Naive thymus-derived CD8-positive, alpha-beta T cell (primary cell): ENCODE measurements at regions not wholly inside any gene's neighbourhood (a gene's known extent, or its start where the extent isn't known, plus 50 kb on each side); places are given as distances from the start of the nearest gene placed in this dataset. TPM values are rescaled to one million over a fixed set of nuclear protein-coding genes. Genes with fewer than 3 reads are reported as not detected.
"Not testable (repeated sequence)": the region's sequence is repeated elsewhere in the genome, so short reads cannot be mapped to it uniquely, and the experiment has no call there.

Source experiments
- ATAC-seq, 2 donors: fragments of 150-1000 bp; cut with Tn5 transposase in 1 of 2; sonication (Bioruptor Pico), chemical (Tn5 transposase) in 1 of 2; 1 replicate in 1 of 2; 2 replicates in 1 of 2; pipeline ENCODE4 v1.10.0; 2021; ENCODE audit warnings: mild to moderate bottlenecking in 2 of 2, moderate library complexity in 2 of 2
- POLR2A ChIA-PET: fragments of 350-600 bp; sonication (Branson Sonifier 250); formaldehyde crosslinking; loops from one replicate; lab custom pipeline; 2021; ENCODE audit warnings: antibody characterized with exemption; lab: Charles Lee
- DNase-seq, 10 donors: peaks; one replicate each; pipeline versions ENCODE4 v3.0.0 to v3.0.0-alpha.2; 2020 to 2022
- H3K27ac Mint-ChIP-seq, 10 donors: one replicate each; pipeline ENCODE4 v1.8.0; 2020 to 2022; ENCODE audit warnings: mild to moderate bottlenecking in 10 of 10, mixed read lengths in 10 of 10, moderate library complexity in 4 of 10, inconsistent platforms in 1 of 10
- H3K27me3 Mint-ChIP-seq, 5 donors: one replicate each; pipeline ENCODE4 v1.8.0; 2021 to 2022; ENCODE audit warnings: mixed read lengths in 5 of 5
- H3K36me3 Mint-ChIP-seq, 3 donors: one replicate each; pipeline ENCODE4 v1.8.0; 2020 to 2022; ENCODE audit warnings: mixed read lengths in 3 of 3, mild to moderate bottlenecking in 2 of 3, inconsistent platforms in 1 of 3
- H3K4me1 Mint-ChIP-seq, 4 donors: one replicate each; pipeline ENCODE4 v1.8.0; 2021 to 2022; ENCODE audit warnings: mixed read lengths in 4 of 4
- H3K4me3 Mint-ChIP-seq, 10 donors: one replicate each; pipeline ENCODE4 v1.8.0; 2020 to 2022; ENCODE audit warnings: mild to moderate bottlenecking in 10 of 10, mixed read lengths in 10 of 10, moderate library complexity in 6 of 10, inconsistent platforms in 1 of 10
- H3K9me3 Mint-ChIP-seq, 9 donors: one replicate each; pipeline ENCODE4 v1.8.0; 2020 to 2022; ENCODE audit warnings: mixed read lengths in 9 of 9, mild to moderate bottlenecking in 3 of 9, inconsistent platforms in 1 of 9, moderate library complexity in 1 of 9
- microRNA-seq: library from miRNA; unstranded; fragments of <30 nt; microRNA quantifications from one replicate; pipeline ENCODE4 v1.2.0, GENCODE V29; 2022; ENCODE audit warnings: borderline microRNAs expressed

- H3K36me3 Mint-ChIP-seq, result peaks cover 8 to 86% (median 54%) of the 10 kb centered on the region in 3 donors
- DNase-seq, POLR2A ChIA-PET, ATAC-seq, H3K4me1 Mint-ChIP-seq, H3K27ac Mint-ChIP-seq, H3K4me3 Mint-ChIP-seq: not testable (repeated sequence)
- peaks cover 13 to 100% (median 80%) of the 10 kb centered on the region in 9 donors for H3K9me3 Mint-ChIP-seq
- peaks cover 3 to 26% (median 6%) of the 10 kb centered on the region in 5 donors for H3K27me3 Mint-ChIP-seq
Measured at GRCh38 chr9:40906879-40907278, 221.6 kb downstream of the FOXD4L6 start.

DNA sequence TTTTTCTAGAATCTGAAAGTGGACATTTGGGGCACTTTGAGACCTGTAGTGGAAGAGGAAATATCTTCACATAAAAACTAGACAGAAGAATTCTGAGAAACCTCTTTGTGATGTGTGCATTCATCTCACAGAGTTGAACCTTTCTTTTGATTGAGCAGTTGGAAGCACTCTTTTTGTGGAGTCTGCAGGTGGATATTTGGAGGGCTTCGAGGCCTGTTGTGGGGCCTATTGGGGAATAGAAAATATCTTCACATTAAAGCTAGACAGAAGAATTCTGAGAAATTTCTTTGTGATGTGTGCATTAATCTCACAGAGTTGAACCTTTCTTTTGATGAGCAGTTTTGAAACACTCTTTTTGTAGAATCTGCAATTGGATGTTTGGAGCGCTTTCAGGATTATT is 236.2 kb downstream of the FOXD4L6 start:
- H3K9me3 Mint-ChIP-seq, result peaks cover 18 to 100% (median 85%) of the 10 kb centered on the region in 9 donors
- peaks cover 13 to 99% (median 56%) of the 10 kb centered on the region in 3 donors for H3K36me3 Mint-ChIP-seq
- H3K4me3 Mint-ChIP-seq, result peak overlapping the region in 1 of 10 donors; percentile 29
- H3K27ac Mint-ChIP-seq, POLR2A ChIA-PET, H3K4me1 Mint-ChIP-seq, ATAC-seq, H3K27me3 Mint-ChIP-seq, DNase-seq: not testable (repeated sequence)

- peak in 1 of 10 donors; percentile 45 for DNase-seq
- H3K4me1 Mint-ChIP-seq, POLR2A ChIA-PET, H3K27me3 Mint-ChIP-seq, H3K27ac Mint-ChIP-seq, ATAC-seq, H3K4me3 Mint-ChIP-seq: not testable (repeated sequence)
- H3K36me3 Mint-ChIP-seq, result peaks cover 0 to 79% (median 43%) of the 10 kb centered on the region in 3 donors
- peaks cover 16 to 99% (median 58%) of the 10 kb centered on the region in 9 donors for H3K9me3 Mint-ChIP-seq
Measured at GRCh38 chr9:40885858-40886257, 242.6 kb downstream of the FOXD4L6 start.

DNA sequence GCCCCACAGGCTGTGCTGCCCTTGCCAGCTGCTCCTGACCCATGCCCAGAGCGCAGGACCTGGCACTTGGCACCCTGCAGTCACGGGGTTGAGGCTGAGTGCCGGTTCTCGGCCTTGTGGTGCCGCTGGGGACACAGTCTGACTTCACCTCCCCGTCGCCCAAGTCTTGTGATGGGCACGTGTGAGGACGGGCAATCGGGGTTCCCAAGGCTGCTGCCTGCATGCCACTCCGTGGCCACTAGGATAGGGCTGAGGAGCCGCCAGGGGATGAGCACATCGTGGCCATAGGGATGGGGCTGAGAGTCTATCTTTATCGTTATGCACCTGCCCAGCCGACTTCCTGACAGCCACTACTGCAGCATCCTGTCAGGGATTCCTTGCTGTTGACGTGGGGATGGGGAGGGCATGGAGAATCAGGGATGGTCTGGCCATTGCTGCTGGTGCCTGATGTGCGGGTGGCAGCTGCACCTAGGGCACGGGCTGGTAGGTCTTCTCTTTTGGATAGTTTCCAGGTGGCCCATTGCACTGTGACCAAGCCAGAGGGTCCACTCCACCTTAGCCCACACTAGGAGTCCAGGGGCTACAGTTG is 243.5 kb downstream of the FOXD4L6 start:
- H3K4me3 Mint-ChIP-seq, H3K27me3 Mint-ChIP-seq, POLR2A ChIA-PET, H3K27ac Mint-ChIP-seq, ATAC-seq, H3K4me1 Mint-ChIP-seq: not testable (repeated sequence)
- DNase-seq, result peak in 1 of 10 donors; percentile 38
- Mint-ChIP-seq H3K9me3 (peaks cover 16 to 99% (median 60%) of the 10 kb centered on the region in 9 donors), H3K36me3 (peaks cover 0 to 79% (median 42%) of the 10 kb centered on the region in 3 donors)

- DNase-seq (peak in 1 of 10 donors; percentile 57), ATAC-seq (no peak)
- peaks cover 0 to 79% (median 44%) of the 10 kb centered on the region in 3 donors for H3K36me3 Mint-ChIP-seq
- peaks cover 16 to 99% (median 64%) of the 10 kb centered on the region in 9 donors for H3K9me3 Mint-ChIP-seq
- POLR2A ChIA-PET, result no interaction called here
- no peak overlapping the region for H3K4me3 Mint-ChIP-seq
- H3K27ac Mint-ChIP-seq, result no peak overlapping the region
- H3K27me3 Mint-ChIP-seq, result no peaks in the 10 kb centered on the region
- peaks cover 0 to 3% (median 0%) of the 10 kb centered on the region in 4 donors for H3K4me1 Mint-ChIP-seq
Measured at GRCh38 chr9:40884072-40884901, 244.2 kb downstream of the FOXD4L6 start.

- Mint-ChIP-seq H3K36me3 (peaks cover 0 to 73% (median 49%) of the 10 kb centered on the region in 3 donors), H3K9me3 (peaks cover 16 to 98% (median 60%) of the 10 kb centered on the region in 9 donors)
- H3K27ac Mint-ChIP-seq, POLR2A ChIA-PET, H3K4me3 Mint-ChIP-seq, ATAC-seq, H3K27me3 Mint-ChIP-seq, H3K4me1 Mint-ChIP-seq: not testable (repeated sequence)
- DNase-seq, result peak in 1 of 10 donors; percentile 51
Measured at GRCh38 chr9:40883423-40884071, 244.9 kb downstream of the FOXD4L6 start.

GRCh38 chr9:40873753-40874295 is 254.7 kb downstream of the FOXD4L6 start:
- POLR2A ChIA-PET, H3K27ac Mint-ChIP-seq, H3K27me3 Mint-ChIP-seq, ATAC-seq, H3K4me3 Mint-ChIP-seq, H3K4me1 Mint-ChIP-seq: not testable (repeated sequence)
- Mint-ChIP-seq H3K36me3 (peaks cover 2 to 56% (median 40%) of the 10 kb centered on the region in 3 donors), H3K9me3 (peaks cover 16 to 93% (median 56%) of the 10 kb centered on the region in 9 donors)
- peak in 1 of 10 donors; percentile 57 for DNase-seq

- peaks cover 2 to 60% (median 24%) of the 10 kb centered on the region in 3 donors for H3K36me3 Mint-ChIP-seq
- H3K9me3 Mint-ChIP-seq, result peaks cover 0 to 64% (median 53%) of the 10 kb centered on the region in 9 donors
- H3K4me3 Mint-ChIP-seq, H3K4me1 Mint-ChIP-seq, H3K27me3 Mint-ChIP-seq, DNase-seq, ATAC-seq, H3K27ac Mint-ChIP-seq, POLR2A ChIA-PET: not testable (repeated sequence)
Measured at GRCh38 chr9:40868437-40868836, 260.0 kb downstream of the FOXD4L6 start.

Small RNAs in the stretch of these regions (microRNA-seq; reads per million reads assigned to microRNA genes)
- gene MIR1299, result not detected
